ENCODE measurements at regions not wholly inside any gene's neighbourhood (a gene's known extent, or its start where the extent isn't known, plus 50 kb on each side); places are given as distances from the start of the nearest gene placed in this dataset.

- ChIA-PET POLR2A (no interaction called here), CTCF (interaction anchor here (1.5 kb wide), 1 partner anchor 25 kb away, joined by 3 read pairs; no protein-coding TSS in a partner anchor)
- no peaks in the 10 kb centered on the region for H3K27me3 ChIP-seq (ENCODE audit: control insufficient read depth, insufficient read depth, low read length)
- no peak overlapping the region for H3K4me3 ChIP-seq (ENCODE audit: low read depth, low read length)
- TF ChIP-seq, protein P1, sequence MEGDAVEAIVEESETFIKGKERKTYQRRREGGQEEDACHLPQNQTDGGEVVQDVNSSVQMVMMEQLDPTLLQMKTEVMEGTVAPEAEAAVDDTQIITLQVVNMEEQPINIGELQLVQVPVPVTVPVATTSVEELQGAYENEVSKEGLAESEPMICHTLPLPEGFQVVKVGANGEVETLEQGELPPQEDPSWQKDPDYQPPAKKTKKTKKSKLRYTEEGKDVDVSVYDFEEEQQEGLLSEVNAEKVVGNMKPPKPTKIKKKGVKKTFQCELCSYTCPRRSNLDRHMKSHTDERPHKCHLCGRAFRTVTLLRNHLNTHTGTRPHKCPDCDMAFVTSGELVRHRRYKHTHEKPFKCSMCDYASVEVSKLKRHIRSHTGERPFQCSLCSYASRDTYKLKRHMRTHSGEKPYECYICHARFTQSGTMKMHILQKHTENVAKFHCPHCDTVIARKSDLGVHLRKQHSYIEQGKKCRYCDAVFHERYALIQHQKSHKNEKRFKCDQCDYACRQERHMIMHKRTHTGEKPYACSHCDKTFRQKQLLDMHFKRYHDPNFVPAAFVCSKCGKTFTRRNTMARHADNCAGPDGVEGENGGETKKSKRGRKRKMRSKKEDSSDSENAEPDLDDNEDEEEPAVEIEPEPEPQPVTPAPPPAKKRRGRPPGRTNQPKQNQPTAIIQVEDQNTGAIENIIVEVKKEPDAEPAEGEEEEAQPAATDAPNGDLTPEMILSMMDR (IDR thresholded peaks at IDR 0.05; ENCODE audit: insufficient read depth, low read depth, low read length), result no peak
- DNase-seq (ENCODE audit: low read depth), result no peak
- H3K36me3 ChIP-seq (ENCODE audit: control insufficient read depth, insufficient read depth, low read length), result no peaks in the 10 kb centered on the region
These were observed 63.1 kb downstream of the NIBAN1 start for GRCh38 chr1:184911103-184911745.

DNA sequence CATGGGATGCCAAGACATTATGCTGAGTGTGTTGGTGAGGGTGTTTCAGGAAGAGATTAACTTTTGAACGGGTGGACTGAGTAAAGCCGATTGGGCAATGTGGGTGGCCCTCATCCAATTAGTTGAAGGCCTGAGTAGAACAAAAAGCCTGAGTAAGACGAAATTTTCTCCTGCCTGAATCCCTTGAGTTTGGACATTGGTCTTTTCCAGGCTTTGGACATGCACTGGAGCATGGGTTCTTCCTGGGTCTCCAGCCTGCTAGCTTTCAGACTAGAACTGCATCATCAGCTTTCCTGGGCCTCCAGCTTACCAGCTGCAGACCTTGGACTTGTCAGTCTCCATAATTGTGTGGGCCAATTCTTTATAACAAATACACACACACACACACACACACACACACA is 63.6 kb downstream of the NIBAN1 start:
- ChIA-PET CTCF (interaction anchor here (1.5 kb wide), 1 partner anchor 25 kb away, joined by 3 read pairs; no protein-coding TSS in a partner anchor), POLR2A (no interaction called here)

DNA sequence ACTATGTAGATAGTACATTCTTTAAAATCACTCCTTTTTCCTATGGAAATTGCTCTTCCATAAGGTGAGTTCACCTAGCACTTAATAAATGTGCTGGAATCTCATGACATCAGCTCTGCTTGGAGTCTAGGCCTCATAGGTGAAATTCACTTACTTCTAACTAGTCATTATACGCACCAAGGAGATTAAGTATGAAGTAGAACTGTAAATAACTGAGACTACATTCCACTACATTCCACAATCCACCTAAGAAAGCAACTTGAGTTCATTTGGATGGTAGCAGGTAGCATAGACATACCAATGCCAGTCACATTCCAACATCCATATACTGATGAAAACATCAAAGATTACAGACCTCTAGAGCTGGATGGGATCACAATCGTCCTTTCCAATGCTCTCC is 64.3 kb downstream of the NIBAN1 start:
- TF ChIP-seq, protein P1 (IDR thresholded peaks at IDR 0.05; ENCODE audit: insufficient read depth, low read depth, low read length), result no peak
- no peak for DNase-seq (ENCODE audit: low read depth)
- CTCF ChIA-PET, result no interaction called here
- H3K36me3 ChIP-seq (ENCODE audit: control insufficient read depth, insufficient read depth, low read length), result no peaks in the 10 kb centered on the region
- POLR2A ChIA-PET, result no interaction called here
- no peaks in the 10 kb centered on the region for H3K27me3 ChIP-seq (ENCODE audit: control insufficient read depth, insufficient read depth, low read length)
- no peak overlapping the region for H3K4me3 ChIP-seq (ENCODE audit: low read depth, low read length)

More for the DNA sequence above, 63.6 kb downstream of the NIBAN1 start:
- TF ChIP-seq, protein P1 (IDR thresholded peaks at IDR 0.05; ENCODE audit: insufficient read depth, low read depth, low read length), result no peak
- no peaks in the 10 kb centered on the region for H3K36me3 ChIP-seq (ENCODE audit: control insufficient read depth, insufficient read depth, low read length)
- H3K4me3 ChIP-seq (ENCODE audit: low read depth, low read length), result no peak overlapping the region
- DNase-seq (ENCODE audit: low read depth), result no peak
- H3K27me3 ChIP-seq (ENCODE audit: control insufficient read depth, insufficient read depth, low read length), result no peaks in the 10 kb centered on the region

- Histone ChIP-seq H3K27me3 (ENCODE audit: control insufficient read depth, insufficient read depth, low read length) (no peaks in the 10 kb centered on the region), H3K36me3 (ENCODE audit: control insufficient read depth, insufficient read depth, low read length) (no peaks in the 10 kb centered on the region), H3K4me3 (ENCODE audit: low read depth, low read length) (no peak overlapping the region)
- POLR2A ChIA-PET, result no interaction called here
- TF ChIP-seq, protein P1 (IDR thresholded peaks at IDR 0.05; ENCODE audit: insufficient read depth, low read depth, low read length), result no peak
- CTCF ChIA-PET, result no interaction called here
- no peak for DNase-seq (ENCODE audit: low read depth)
These were observed 65.3 kb downstream of the NIBAN1 start for GRCh38 chr1:184909019-184909418.

- H3K36me3 ChIP-seq (ENCODE audit: control insufficient read depth, insufficient read depth, low read length), result no peaks in the 10 kb centered on the region
- no peaks in the 10 kb centered on the region for H3K27me3 ChIP-seq (ENCODE audit: control insufficient read depth, insufficient read depth, low read length)
- no peak for DNase-seq (ENCODE audit: low read depth)
- TF ChIP-seq, protein P1 (IDR thresholded peaks at IDR 0.05; ENCODE audit: insufficient read depth, low read depth, low read length), result no peak
- H3K4me3 ChIP-seq (ENCODE audit: low read depth, low read length), result no peak overlapping the region
- POLR2A ChIA-PET, result no interaction called here
- CTCF ChIA-PET, result no interaction called here
These were observed 65.8 kb downstream of the NIBAN1 start for GRCh38 chr1:184908506-184908905.
